H1 (cell line): ENCODE measurements at regions not wholly inside any gene's neighbourhood (a gene's known extent, or its start where the extent isn't known, plus 50 kb on each side); places are given as distances from the start of the nearest gene placed in this dataset.

Experiments used
- CTCF ChIA-PET: fragments of 300-600 bp; sonication (Branson Sonifier 250); formaldehyde crosslinking; loops from one replicate; lab custom pipeline; 2021; ENCODE audit not compliant: partially characterized antibody; lab: Charles Lee
- POLR2A ChIA-PET: fragments of 300-600 bp; sonication (Branson Sonifier 250); formaldehyde crosslinking; loops from one replicate; lab custom pipeline; 2021; ENCODE audit warnings: inconsistent platforms; ENCODE audit not compliant: partially characterized antibody; lab: Charles Lee
- DNase-seq, 2 experiments: peaks; one replicate each; pipeline versions ENCODE4 v3.0.0 to v3.0.0-alpha.2; 2010 to 2022; ENCODE audit warnings: low spot score in 2 of 2, low read depth in 1 of 2, mixed read lengths in 1 of 2
- FAIRE-seq: peaks from 2 replicates; lab custom pipeline; 2011; peaks lifted over from hg19 to GRCh38; lab: Jason Lieb, UNC
- H2AFZ ChIP-seq: 2 replicates; pipeline ENCODE4 v1.8.1; 2012; ENCODE audit warnings: low read length, inconsistent platforms
- H2AK5ac ChIP-seq: 2 replicates; pipeline ENCODE4 v1.6.1; 2013; ENCODE audit warnings: low read depth, low read length
- H2BK120ac ChIP-seq: replicated peaks from 2 replicates; pipeline ENCODE3; 2013; ENCODE audit warnings: low read depth, low read length, inconsistent platforms
- H2BK12ac ChIP-seq: 2 replicates; pipeline ENCODE4 v1.6.1; 2013; ENCODE audit warnings: low read depth, low read length
- H2BK15ac ChIP-seq: 2 replicates; pipeline ENCODE4 v1.6.1; 2013; ENCODE audit warnings: low read length
- H2BK20ac ChIP-seq: 2 replicates; pipeline ENCODE4 v1.6.1; 2013; ENCODE audit warnings: low read length
- H2BK5ac ChIP-seq: 2 replicates; pipeline ENCODE4 v1.6.1; 2013; ENCODE audit warnings: low read depth, low read length
- H3K14ac ChIP-seq: 2 replicates; pipeline ENCODE4 v1.6.1; 2013; ENCODE audit warnings: inconsistent platforms; ENCODE audit not compliant: insufficient read length
- H3K18ac ChIP-seq: 2 replicates; pipeline ENCODE4 v1.6.1; 2013; ENCODE audit warnings: low read length; ENCODE audit errors: extremely low read depth
- H3K23ac ChIP-seq: 2 replicates; pipeline ENCODE4 v1.6.1; 2013; ENCODE audit warnings: inconsistent platforms; ENCODE audit not compliant: insufficient read length
- H3K23me2 ChIP-seq: 2 replicates; pipeline ENCODE4 v1.6.1; 2013; ENCODE audit warnings: low read depth, low read length
- H3K27ac ChIP-seq: 2 replicates; pipeline ENCODE4 v1.6.1; 2011; ENCODE audit warnings: low read depth, low read length, inconsistent platforms
- H3K27me3 ChIP-seq, 4 experiments: replicated peaks in 1 of 4; 1 replicate in 1 of 4; 2 replicates in 3 of 4; pipeline versions ENCODE4 v1.6.1 to v1.8.1; 2011 to 2013; ENCODE audit warnings: low read length in 3 of 4, mild to moderate bottlenecking in 3 of 4, inconsistent platforms in 2 of 4, mixed read lengths in 2 of 4, moderate library complexity in 1 of 4; ENCODE audit not compliant: control insufficient read depth in 3 of 4, insufficient read depth in 3 of 4; ENCODE audit errors: extremely low read depth in 1 of 4
- H3K36me3 ChIP-seq, 4 experiments: 2 replicates each; pipeline versions ENCODE4 v1.6.1 to v1.8.1; 2011 to 2013; ENCODE audit warnings: mild to moderate bottlenecking in 4 of 4, low read length in 3 of 4, moderate library complexity in 2 of 4, control low read depth in 1 of 4, inconsistent platforms in 1 of 4; ENCODE audit not compliant: insufficient read depth in 4 of 4, control insufficient read depth in 2 of 4
- H3K4ac ChIP-seq: replicated peaks from 2 replicates; pipeline ENCODE3; 2013; ENCODE audit warnings: low read length, low read depth, mixed read lengths, inconsistent platforms; ENCODE audit not compliant: insufficient read length
- H3K4me1 ChIP-seq, 4 experiments: replicated peaks in 1 of 4; 1 replicate in 1 of 4; 2 replicates in 3 of 4; pipeline versions ENCODE4 v1.6.1 to v1.8.1; 2011 to 2013; ENCODE audit warnings: low read length in 3 of 4, inconsistent platforms in 2 of 4, mixed read lengths in 1 of 4; ENCODE audit not compliant: insufficient read depth in 4 of 4, control insufficient read depth in 3 of 4
- H3K4me2 ChIP-seq, 2 experiments: 2 replicates each; pipeline versions ENCODE4 v1.6.1 to v1.8.1; 2011 to 2013; ENCODE audit warnings: low read depth in 2 of 2, low read length in 2 of 2, control low read depth in 1 of 2, inconsistent platforms in 1 of 2, mild to moderate bottlenecking in 1 of 2; ENCODE audit not compliant: insufficient read depth in 1 of 2
- H3K4me3 ChIP-seq, 4 experiments: fragments of 200-600, 300-600 bp in 1 of 4; sonication (generic), shearing (Covaris generic), sonication (Bioruptor Twin) in 1 of 4; 2 replicates each; pipeline versions ENCODE4 v1.5.1 to v1.8.1; 2011 to 2016; ENCODE audit warnings: low read length in 4 of 4, low read depth in 3 of 4, control low read depth in 2 of 4, inconsistent platforms in 2 of 4, mild to moderate bottlenecking in 2 of 4, mixed read lengths in 1 of 4, moderate library complexity in 1 of 4; ENCODE audit not compliant: insufficient read depth in 2 of 4; ENCODE audit errors: extremely low read depth in 1 of 4
- H3K56ac ChIP-seq: replicated peaks from 2 replicates; pipeline ENCODE3; 2013; ENCODE audit warnings: low read depth, mild to moderate bottlenecking, mixed read lengths, low read length, inconsistent platforms; ENCODE audit not compliant: insufficient read length
- H3K79me1 ChIP-seq: 2 replicates; pipeline ENCODE4 v1.6.1; 2013; ENCODE audit warnings: low read depth, low read length, control low read depth
- H3K79me2 ChIP-seq, 2 experiments: 2 replicates each; pipeline versions ENCODE4 v1.6.1 to v1.8.1; 2012 to 2013; ENCODE audit warnings: low read length in 2 of 2, mild to moderate bottlenecking in 2 of 2, inconsistent platforms in 1 of 2; ENCODE audit not compliant: insufficient read depth in 2 of 2, control insufficient read depth in 1 of 2
- H3K9ac ChIP-seq, 4 experiments: replicated peaks in 1 of 4; 1 replicate in 1 of 4; 2 replicates in 3 of 4; pipeline versions ENCODE4 v1.6.1 to v1.8.1; 2011 to 2013; ENCODE audit warnings: low read depth in 3 of 4, low read length in 3 of 4, control low read depth in 2 of 4, mild to moderate bottlenecking in 2 of 4, moderate library complexity in 2 of 4, inconsistent platforms in 1 of 4; ENCODE audit errors: extremely low read depth in 1 of 4
- H3K9me3 ChIP-seq, 2 experiments: 2 replicates each; pipeline versions ENCODE4 v1.6.1 to v1.8.1; 2012 to 2013; ENCODE audit warnings: mild to moderate bottlenecking in 2 of 2, moderate library complexity in 2 of 2, control low read depth in 1 of 2, inconsistent platforms in 1 of 2, low read depth in 1 of 2, low read length in 1 of 2, mixed read lengths in 1 of 2; ENCODE audit not compliant: insufficient read depth in 2 of 2
- H4K20me1 ChIP-seq, 2 experiments: replicated peaks in 1 of 2; 2 replicates each; pipeline versions ENCODE3 to v1.8.1; 2011 to 2013; ENCODE audit warnings: inconsistent platforms in 2 of 2, low read length in 2 of 2, mild to moderate bottlenecking in 1 of 2; ENCODE audit not compliant: insufficient read depth in 2 of 2, control insufficient read depth in 1 of 2
- H4K5ac ChIP-seq: 2 replicates; pipeline ENCODE4 v1.6.1; 2013; ENCODE audit warnings: low read length, low read depth, mixed read lengths, inconsistent platforms; ENCODE audit not compliant: insufficient read length
- H4K8ac ChIP-seq: 2 replicates; pipeline ENCODE4 v1.8.0; 2013; ENCODE audit warnings: mild to moderate bottlenecking, moderate library complexity, low read length, inconsistent platforms; ENCODE audit not compliant: insufficient read depth; ENCODE audit errors: extremely low read depth
- H4K91ac ChIP-seq: replicated peaks from 2 replicates; pipeline ENCODE3; 2013; ENCODE audit warnings: low read length, mixed read lengths, inconsistent platforms; ENCODE audit not compliant: insufficient read length
- CTBP2 ChIP-seq: IDR thresholded peaks from 2 replicates; pipeline ENCODE4 v1.7.0; 2011; ENCODE audit warnings: borderline replicate concordance, mild to moderate bottlenecking, moderate library complexity, mixed read lengths, low read length; ENCODE audit not compliant: insufficient read depth, insufficient read length
- GTF2F1 ChIP-seq: IDR thresholded peaks from 2 replicates; pipeline ENCODE4 v1.6.1; 2012; ENCODE audit warnings: low read depth, low read length, improper control_type of control experiment, borderline replicate concordance
- WGBS, 2 experiments: shearing (Covaris generic) in 1 of 2; methylation state at CpG; one replicate each; pipeline versions ENCODE4 v1.1.6 to v1.1.7; 2013 to 2015; ENCODE audit warnings: low lambda C conversion rate in 2 of 2, mixed read lengths in 2 of 2, inconsistent platforms in 1 of 2, low coverage in 1 of 2, missing lambda C conversion rate in 1 of 2; ENCODE audit not compliant: insufficient replicate concordance in 2 of 2, insufficient coverage in 1 of 2, insufficient read length in 1 of 2; ENCODE audit errors: extremely low coverage in 1 of 2, missing lambda C conversion rate in 1 of 2; 5-methylcytosine and 5-hydroxymethylcytosine counted together

DNA sequence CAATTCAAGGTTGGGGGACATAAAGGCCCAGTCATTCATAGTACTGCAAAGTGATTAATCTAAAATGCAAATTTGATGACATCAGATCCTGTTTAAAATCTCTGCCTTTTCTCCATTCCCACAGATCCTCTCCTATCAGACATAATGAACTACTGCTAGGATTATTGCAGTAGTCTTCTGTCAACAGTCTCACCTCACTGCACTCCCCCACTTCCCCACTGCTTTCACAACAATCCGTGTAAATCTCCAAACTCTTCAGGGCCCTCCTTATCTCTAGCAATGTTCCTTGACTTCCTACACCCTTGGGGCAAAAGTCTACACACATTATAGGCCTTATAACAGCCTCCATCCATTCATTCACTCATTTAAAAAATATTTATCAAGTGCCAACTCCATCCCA lies 112.4 kb downstream of the KBTBD2 start:
- WGBS, 2 experiments, result 62% methylated on average over 1 of the region's 1 CpG; no CpG with 5 or more reads in 1 of the 2 experiments
- Histone ChIP-seq H2AFZ (no peak overlapping the region), H2BK12ac (no peak overlapping the region), H4K8ac (no peak overlapping the region), H4K20me1 (no peaks in the 10 kb centered on the region), H3K27ac (no peak overlapping the region), H3K14ac (no peak overlapping the region), H4K5ac (no peak overlapping the region), H2AK5ac (no peak overlapping the region), H3K4me1 (peaks cover 0 to 2% (median 0%) of the 10 kb centered on the region in 4 experiments; a peak in 1 of 7 replicates), H3K23me2 (no peaks in the 10 kb centered on the region), H3K36me3 (no peaks in the 10 kb centered on the region; a peak in 1 of 8 replicates), H4K91ac (no peak overlapping the region), H3K9ac (no peak overlapping the region), H2BK15ac (no peak overlapping the region), H3K56ac (no peak overlapping the region), H2BK5ac (no peak overlapping the region), H2BK120ac (no peak overlapping the region), H3K23ac (no peak overlapping the region), H3K4me2 (no peak overlapping the region), H3K79me1 (no peaks in the 10 kb centered on the region), H3K9me3 (no peaks in the 10 kb centered on the region), H2BK20ac (no peak overlapping the region), H3K4ac (no peak overlapping the region), H3K27me3 (no peaks in the 10 kb centered on the region), H3K18ac (no peak overlapping the region), H3K4me3 (no peak overlapping the region), H3K79me2 (no peaks in the 10 kb centered on the region)
- POLR2A ChIA-PET, result no interaction called here
- FAIRE-seq (no peak), DNase-seq (no peak)
- CTCF ChIA-PET, result no interaction called here
- no peak for TF ChIP-seq CTBP2
- no peak for TF ChIP-seq GTF2F1
